Liver (tissue), 3 donors: ENCODE measurements at regions not wholly inside any gene's neighbourhood (a gene's known extent, or its start where the extent isn't known, plus 50 kb on each side); places are given as distances from the start of the nearest gene placed in this dataset.

Experiments
- FOXA1 ChIP-seq: IDR thresholded peaks from 2 replicates; pipeline ENCODE4 v1.6.1; 2016; ENCODE audit warnings: antibody characterized with exemption
- SP1 ChIP-seq: IDR thresholded peaks from 2 replicates; pipeline ENCODE4 v1.6.1; 2018; ENCODE audit warnings: antibody characterized with exemption, mild to moderate bottlenecking
- TF ChIP-seq, protein P1 (sequence below): fragments of 150-350 bp; IDR thresholded peaks from 2 replicates; pipeline ENCODE4 v1.5.1; 2017; ENCODE audit warnings: improper control_type of control experiment, low read depth, low read length; ENCODE audit not compliant: missing input control
- donor health status: healthy.
- donor health status: healthy.

DNA sequence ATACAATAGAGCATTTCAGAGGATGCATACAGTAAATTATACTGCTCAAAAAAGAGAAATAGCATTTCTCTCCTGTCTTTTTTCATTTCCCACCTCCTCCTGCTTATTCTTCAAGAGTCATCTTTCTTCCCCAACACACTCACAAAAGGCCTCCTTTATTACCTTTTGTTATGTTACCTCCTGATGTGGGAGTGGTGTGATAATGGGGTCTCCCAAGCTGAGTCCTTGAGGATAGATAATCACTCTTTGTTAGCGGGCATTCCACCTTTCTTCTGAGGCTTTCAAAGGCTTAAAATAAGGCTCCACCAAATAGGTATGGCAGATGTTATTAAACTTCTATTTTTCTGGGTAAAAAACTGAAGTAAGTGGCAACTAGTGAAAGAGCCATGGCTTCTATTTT is 159.8 kb downstream of the CPEB2 start:
- TF ChIP-seq, protein P1, sequence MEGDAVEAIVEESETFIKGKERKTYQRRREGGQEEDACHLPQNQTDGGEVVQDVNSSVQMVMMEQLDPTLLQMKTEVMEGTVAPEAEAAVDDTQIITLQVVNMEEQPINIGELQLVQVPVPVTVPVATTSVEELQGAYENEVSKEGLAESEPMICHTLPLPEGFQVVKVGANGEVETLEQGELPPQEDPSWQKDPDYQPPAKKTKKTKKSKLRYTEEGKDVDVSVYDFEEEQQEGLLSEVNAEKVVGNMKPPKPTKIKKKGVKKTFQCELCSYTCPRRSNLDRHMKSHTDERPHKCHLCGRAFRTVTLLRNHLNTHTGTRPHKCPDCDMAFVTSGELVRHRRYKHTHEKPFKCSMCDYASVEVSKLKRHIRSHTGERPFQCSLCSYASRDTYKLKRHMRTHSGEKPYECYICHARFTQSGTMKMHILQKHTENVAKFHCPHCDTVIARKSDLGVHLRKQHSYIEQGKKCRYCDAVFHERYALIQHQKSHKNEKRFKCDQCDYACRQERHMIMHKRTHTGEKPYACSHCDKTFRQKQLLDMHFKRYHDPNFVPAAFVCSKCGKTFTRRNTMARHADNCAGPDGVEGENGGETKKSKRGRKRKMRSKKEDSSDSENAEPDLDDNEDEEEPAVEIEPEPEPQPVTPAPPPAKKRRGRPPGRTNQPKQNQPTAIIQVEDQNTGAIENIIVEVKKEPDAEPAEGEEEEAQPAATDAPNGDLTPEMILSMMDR: no peak
- no peak for TF ChIP-seq FOXA1
- no peak for TF ChIP-seq SP1
